Inflammatory macrophage (primary cell): ENCODE measurements at regions not wholly inside any gene's neighbourhood (a gene's known extent, or its start where the extent isn't known, plus 50 kb on each side); places are given as distances from the start of the nearest gene placed in this dataset.

Source experiments
- DNase-seq, 2 donors: peaks; one replicate each; pipeline ENCODE4 v3.0.0-alpha.2; 2020 to 2022

GRCh38 chr10:128587689-128588088 is 461.5 kb upstream of the MKI67 start:
- no peak for DNase-seq

DNA sequence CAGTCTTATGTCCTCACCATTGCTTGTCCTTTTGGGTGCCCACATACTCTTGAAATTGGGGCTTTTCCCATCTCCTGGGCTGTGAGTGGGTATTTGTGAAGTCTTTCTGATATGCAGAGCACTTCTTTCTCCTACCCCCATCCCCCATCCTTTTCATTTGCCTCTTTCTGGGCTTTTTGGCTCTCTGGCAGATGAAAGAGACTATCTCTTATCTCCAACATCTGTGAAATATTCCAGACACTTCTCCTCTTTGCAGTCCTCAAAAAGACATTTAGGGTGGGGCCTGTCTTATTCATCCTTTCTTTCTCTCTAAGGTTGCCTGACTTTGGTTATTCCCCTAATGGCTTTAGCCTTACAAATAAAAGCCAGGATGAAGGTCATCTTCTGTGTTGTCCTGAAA is 462.2 kb upstream of the MKI67 start:
- DNase-seq, result no peak

DNA sequence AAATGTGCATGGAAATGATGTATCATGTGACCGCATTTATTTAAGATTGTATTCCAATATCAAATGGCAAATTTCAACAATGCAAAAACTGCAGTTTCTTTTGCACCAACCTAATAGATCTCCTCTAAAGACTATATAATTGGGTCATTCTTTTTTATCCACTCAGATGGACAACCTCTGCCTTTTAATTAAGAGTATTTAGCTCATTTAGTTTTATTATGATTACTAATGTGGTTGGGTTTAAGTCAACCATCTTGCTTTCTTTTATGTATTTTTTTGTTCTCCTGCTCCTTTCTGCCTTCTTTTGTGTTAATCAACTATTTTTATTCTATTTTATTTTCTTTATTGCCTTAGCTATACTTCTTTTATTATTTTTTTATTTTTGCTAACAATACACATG is 468.5 kb upstream of the MKI67 start:
- no peak for DNase-seq

GRCh38 chr10:128596906-128597305 is 470.7 kb upstream of the MKI67 start:
- DNase-seq, result no peak

DNA sequence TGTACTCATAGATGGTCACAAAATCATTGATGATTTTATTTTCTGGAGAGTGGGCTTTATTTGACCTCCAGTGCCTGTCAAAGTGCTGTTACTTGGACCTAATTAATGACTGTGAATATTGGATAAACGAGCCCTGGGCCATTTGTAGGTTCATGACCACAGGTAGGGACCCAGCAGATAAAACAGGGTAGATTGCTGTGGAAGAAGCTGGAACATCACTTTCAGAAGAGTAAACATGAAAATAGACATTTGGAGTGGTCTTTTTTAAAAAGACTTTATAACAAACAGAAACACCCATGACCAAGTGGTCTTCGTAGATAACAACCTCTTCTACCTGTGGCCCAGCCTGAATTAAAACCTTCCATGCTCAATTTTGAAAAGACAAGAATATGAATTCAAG is 472.8 kb upstream of the MKI67 start:
- no peak for DNase-seq

GRCh38 chr10:128599538-128599937 is 473.3 kb upstream of the MKI67 start:
- no peak for DNase-seq

DNA sequence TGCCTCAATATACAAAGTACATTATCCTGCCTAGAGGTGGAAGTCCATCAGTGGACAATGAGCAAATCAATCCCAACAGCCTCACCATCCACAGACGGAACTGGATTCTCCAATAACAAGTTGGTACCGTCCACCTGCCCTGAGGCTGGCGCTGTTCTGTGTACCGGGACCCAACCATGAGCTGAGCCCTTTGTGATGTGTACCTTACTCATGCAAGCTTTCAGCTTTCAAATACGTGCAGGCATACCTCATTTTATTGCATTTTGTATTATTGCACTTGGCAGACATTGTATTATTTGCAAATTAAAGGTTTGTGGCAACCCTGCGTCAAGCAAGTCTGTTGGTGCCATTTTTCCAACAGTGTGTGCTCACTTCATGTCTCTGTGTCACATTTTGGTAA is 476.0 kb upstream of the MKI67 start:
- no peak for DNase-seq

- DNase-seq, result no peak
Observed at GRCh38 chr10:128604025-128604424, 477.8 kb upstream of the MKI67 start.

- no peak for DNase-seq
Observed at GRCh38 chr10:128605180-128605579, 479.0 kb upstream of the MKI67 start.

GRCh38 chr10:128606055-128606454 is 479.8 kb upstream of the MKI67 start:
- DNase-seq, result no peak

DNA sequence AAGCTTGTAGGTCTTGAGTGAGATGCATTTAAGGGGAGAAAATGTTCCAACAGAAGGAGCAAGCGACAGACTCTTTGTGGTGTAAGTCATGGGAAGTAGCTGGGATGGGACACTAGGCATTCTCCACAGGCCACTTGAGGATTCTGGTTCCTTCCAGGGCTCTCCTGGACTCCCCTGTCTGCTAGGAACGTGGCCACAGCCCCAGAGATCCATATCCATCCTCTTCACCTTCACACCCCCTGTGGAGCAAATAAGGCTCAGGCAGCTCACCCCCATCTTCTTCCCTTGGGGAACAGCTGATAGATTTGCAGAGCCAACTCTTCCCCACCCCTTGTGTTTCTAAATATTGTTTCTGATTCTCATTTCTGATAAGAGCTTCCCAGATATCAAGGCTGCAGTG is 482.6 kb upstream of the MKI67 start:
- DNase-seq, result no peak

GRCh38 chr10:128609460-128609859 is 483.2 kb upstream of the MKI67 start:
- DNase-seq, result no peak

DNA sequence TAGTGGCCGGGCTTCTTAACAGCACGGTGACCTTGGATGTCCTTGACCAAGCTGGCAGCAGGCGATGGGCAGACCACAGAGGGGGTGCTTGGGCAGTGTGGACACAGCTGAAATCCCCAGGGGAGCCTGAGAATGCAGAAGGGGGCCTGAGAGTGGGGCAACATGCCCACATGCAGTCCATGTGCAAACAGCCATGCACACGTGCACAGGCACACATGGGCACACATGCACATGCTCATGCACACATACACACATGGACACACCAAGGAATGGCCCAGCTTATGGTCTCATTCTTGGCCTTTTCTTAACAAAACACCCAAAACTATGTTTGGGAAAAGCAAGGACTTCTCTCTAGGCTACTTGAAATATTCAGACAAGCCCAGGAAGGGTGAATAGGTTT is 483.9 kb upstream of the MKI67 start:
- DNase-seq, result no peak

DNA sequence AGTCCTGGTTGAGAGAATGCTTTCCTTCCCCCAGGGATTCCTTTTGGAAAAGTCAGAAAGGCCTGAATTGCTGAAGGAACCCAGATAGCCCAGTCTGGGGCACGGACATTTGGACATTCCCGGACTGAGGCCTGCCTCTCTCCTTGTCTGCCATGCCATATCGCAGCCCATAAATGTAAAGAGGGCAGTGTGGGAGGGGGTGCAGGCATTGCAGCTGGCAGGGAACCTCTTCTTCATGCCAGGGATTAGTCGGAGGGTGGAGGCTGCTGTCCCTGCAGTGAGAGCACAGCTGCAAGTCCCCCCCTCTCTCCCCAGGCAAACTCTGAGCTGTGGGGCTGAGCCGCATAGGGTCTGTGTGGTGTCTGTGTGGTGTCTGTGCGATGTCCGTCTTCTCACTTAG is 486.0 kb upstream of the MKI67 start:
- DNase-seq, result no peak

GRCh38 chr10:128612631-128613030 is 486.4 kb upstream of the MKI67 start:
- DNase-seq, result no peak

GRCh38 chr10:128614016-128614605 is 487.9 kb upstream of the MKI67 start:
- DNase-seq, result no peak

GRCh38 chr10:128614802-128615553 is 488.8 kb upstream of the MKI67 start:
- no peak for DNase-seq

- DNase-seq, result no peak
Observed at GRCh38 chr10:128617532-128617931, 491.3 kb upstream of the MKI67 start.

DNA sequence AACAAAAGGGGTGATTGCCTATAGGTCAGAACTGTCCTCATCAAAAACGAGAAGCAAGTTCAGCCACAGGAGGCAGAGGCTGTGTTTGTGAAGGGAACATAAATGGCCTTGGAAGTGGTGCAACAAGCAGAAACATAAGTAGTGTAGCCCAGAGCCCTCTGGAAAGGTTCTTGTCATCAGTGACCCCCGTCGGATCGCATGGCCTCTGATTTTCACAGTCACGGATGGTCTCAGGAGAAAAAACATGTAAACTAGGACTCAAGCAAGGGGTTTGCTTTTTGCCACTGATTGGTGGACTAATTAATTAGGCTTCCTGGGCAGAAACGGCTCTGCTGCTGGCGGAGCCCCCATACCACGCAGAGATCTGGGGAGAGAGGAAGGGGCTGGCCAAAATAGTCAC is 496.5 kb upstream of the MKI67 start:
- DNase-seq, result no peak

GRCh38 chr10:128623776-128624175 is 497.6 kb upstream of the MKI67 start:
- no peak for DNase-seq

DNA sequence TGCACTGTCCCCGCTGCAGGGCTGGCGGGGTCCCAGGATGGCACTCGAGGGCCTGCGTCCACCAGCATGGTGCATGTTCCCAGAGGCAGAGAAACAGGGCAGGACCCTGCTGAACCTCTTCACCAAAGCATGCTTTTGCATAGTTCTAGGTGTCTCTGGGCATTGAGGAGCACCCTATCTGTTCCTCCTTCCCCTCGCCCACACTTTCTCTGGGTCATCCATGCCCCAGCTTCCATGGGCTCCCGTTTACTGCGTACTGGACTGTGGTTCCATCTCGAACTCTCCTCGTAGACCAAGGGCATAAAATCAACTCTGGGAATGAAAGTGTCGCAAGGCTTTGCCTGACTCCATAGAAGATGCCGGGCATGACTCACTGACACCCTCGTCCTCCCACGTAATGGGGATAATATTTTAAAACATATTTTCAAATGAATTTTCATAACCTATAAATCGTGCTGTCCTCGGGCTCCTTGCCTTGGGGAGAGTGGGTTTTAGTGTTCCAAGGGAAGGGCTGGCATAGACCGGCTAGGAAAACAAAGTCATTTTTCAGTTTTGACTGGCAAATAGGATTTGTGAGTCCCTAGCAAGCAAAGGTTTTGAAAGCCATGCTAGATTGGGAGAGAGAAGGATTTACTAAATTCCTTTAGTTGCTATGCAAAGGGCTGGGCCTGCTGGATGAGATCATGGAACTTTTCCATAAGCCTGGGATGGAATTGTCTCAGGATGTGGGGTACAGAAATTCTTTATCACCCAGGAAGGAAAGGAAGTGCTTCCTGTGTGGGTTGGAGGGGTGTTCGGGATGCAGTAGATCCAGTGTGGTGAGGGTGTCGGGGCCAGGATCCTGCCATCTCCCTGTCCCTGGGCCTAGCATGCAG is 498.7 kb upstream of the MKI67 start:
- DNase-seq, result no peak

GRCh38 chr10:128625926-128626325 is 499.7 kb upstream of the MKI67 start:
- DNase-seq, result no peak

DNA sequence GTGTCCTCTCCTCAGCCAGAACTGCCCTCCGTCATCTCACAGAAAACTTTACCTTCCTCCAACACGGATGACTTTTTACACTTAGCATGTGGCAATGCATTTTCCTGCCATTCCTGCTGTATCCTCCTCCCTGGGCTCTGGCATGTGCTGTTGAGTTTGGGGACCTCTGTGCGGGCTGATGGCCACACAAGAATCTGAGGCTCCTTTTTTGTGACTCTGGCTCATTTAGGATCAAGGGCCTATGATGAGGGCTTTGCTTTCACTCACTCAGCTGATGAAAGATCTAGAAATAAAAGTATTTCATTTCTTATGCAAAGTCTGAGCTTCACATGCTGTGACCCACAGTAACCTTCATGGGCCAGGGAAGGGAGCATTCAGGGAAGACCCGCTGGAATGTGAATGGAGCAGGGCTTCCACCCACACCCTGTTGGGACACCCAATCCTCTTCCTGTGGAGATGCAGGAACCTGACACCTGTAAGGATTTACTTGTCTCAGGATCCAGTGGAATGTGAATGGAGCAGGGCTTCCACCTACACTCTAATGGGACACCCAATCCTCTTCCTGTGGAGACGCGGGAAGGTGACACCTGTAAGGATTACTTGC is 500.3 kb upstream of the MKI67 start:
- no peak for DNase-seq
